GM19035 (cell line): ENCODE measurements at regions not wholly inside any gene's neighbourhood (a gene's known extent, or its start where the extent isn't known, plus 50 kb on each side); places are given as distances from the start of the nearest gene placed in this dataset.
"Not testable (repeated sequence)": the region's sequence is repeated elsewhere in the genome, so short reads cannot be mapped to it uniquely, and the experiment has no call there.

Source experiments
- ATAC-seq: cut with Tn5 transposase; IDR thresholded peaks from one replicate; pipeline ENCODE4 v1.9.1; 2021; ENCODE audit not compliant: unreplicated experiment

DNA sequence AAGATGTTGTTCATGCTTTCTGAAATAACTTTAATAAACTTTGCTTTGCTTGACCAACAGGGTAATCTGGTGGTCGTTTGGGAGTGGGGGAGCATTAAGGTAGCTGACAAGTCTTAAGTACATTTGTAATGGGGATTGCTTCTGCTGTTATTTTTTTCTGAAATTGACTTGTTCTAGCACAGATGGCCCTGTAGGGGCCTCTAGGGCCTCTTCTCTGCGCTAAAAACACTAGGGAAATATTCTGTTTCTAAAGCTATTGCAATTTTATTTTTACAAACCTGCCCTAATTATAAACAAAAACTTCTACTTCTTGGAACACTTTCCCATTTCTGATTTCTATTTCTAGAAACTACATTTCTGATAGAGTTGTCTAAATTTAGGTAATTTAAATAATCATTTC, 191.3 kb upstream of the KCNJ3 start:
- ATAC-seq: no peak

DNA sequence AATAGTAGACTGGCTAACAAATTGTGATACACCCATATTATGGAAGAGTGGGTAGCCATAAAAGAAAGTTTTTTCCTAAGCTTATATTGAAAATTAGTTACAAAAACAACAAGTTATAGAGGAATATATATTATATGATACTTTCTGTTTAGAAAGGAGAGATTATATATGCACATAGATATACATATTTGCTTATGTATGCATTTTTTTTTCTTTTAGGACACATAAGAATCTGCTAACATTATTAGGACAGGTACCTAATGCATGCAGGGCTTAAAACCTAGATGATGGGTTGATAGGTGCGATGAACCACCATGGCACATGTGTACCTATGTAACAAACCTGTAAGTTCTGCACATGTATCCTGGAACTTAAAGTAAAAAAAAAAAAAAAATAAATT, 179.6 kb upstream of the KCNJ3 start:
- ATAC-seq: no peak

DNA sequence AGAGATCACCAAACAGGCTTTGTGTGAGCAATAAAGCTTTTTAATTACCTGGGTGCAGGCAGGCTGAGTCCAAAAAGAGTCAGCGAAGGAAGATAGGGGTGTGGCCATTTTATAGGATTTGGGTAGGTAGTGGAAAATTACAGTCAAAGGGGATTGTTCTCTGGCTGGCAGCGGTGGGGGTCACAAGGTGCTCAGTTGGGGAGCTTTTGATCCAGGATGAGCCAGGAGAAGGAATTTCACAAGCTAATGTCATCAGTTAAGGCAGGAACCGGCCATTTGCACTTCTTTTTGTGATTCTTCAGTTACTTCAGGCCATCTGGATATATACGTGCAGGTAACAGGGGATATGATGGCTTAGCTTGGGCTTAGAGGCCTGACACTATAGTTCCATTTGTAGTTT, 177.5 kb upstream of the KCNJ3 start:
- ATAC-seq: not testable (repeated sequence)

DNA sequence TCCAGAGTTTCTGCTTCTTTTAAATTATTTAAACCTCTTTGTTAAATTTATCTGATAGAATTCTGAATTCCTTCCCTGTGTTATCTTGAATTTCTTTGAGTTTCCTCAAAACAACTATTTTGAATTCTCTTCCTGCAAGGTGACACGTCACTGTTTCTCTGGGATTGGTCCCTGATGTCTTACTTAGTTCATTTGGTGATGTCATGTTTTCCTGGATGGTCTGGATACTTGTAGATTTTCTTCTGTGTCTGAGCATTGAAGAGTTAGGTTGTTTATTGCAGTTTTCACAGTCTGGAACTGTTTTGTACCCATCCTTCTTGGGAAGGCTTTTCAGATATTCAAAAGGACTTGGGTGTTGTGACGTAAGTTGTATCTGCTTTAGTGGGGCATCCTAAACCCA, 172.3 kb upstream of the KCNJ3 start:
- ATAC-seq: no peak

DNA sequence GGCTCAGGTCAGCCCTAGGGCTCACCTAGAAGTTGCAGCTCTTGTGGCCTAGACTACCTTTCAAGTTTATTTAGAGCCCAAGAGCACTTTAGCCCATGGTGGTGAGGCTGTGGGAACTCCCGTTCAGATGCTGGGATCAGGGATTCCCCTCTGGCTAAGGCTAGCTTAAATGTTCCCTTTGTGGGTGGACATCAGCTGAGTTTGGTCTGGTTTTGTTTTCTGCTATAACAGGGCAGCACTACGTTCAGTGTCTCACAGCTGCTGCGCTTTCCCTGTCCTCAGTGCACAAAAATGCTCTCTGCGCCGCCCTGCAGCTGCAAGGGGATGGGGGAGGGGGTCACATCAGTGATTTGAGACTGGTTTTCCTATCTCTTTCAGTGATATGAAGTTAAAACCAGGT, 170.5 kb upstream of the KCNJ3 start:
- ATAC-seq: no peak

DNA sequence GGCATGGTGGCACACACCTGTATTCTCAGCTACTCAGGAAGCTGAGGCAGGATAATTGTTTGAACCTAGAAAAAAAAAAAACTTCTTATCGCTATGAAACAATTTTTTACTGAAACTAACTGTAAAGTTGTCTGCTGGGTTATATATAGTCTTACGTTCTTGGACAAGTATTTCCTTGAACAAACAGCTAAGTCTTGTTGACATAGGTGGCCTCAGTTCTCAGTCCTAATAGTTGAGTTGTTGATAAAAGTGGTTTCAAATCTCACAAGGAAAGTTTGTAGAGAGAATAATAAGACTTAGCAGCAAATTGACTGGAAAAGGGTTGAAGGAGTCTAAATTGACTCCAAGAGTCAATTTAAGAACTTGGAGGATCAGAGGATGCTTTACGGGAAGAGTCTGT, 166.5 kb upstream of the KCNJ3 start:
- ATAC-seq: no peak

DNA sequence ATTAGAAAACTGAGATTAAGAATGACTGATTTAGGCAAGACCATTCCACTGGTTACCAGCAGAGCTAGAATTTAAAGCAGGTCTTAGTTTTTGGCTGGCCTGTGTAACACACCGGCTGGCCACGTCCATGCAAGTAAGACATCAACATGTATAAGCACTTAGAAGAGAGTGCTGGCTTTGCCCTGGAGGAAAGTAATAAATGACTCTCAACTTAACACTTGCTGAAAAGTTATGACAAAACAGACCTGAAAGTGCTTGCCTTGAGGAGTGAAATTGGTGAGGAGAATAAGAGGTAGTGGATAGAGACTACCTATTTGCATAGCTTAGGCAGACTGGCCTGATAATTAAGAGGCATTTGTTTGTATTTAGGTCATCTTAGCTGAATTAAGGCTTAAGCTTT, 165.7 kb upstream of the KCNJ3 start:
- no peak for ATAC-seq

DNA sequence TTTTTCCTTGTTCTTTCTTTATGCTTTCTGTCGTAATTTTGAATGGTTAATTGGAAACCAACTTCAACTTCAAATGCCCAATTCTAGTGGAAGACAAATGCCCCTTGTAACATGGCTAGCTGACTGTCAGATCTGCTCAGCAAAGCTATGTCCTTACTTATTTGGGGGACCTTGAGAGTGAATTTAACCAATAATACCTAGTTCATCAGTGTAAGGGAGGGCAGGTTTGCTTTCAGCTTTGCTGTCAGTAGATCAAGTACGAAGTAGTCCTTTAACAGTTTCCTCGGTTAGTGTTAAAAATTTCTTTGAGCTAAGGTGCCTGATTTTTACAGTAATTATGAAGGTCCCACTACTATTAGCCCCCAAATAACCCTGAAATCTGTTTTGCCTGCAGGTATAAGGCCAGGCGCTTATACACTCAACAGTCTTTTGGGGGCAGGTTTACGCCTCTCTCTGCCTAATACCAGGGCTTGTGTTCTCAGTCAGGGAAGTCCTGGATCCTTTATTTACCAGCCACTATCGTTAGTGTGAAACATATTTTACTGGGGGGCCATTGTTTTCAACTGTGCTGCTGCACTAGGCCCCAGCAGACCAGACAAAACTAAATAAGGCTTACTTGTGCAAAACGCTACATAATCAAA, 165.1 kb upstream of the KCNJ3 start:
- no peak for ATAC-seq

DNA sequence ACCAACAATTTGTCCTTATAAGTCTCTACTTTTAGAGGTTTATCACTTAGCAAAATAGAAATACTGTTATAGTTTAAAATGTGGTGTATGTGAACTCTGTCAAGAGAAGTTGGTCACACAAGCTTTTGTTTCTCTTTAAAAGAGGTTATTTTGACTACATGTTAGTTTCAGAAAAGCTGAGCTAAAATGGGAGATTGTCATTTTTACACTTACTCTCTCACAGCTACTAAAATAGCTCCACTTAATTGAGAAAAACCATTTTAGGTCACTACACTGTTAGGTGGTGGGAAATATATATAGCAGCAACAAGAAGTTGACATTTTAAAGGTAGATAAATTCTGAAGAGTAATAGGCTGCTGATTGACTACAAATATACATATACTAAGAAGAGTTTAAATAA, 161.5 kb upstream of the KCNJ3 start:
- no peak for ATAC-seq

DNA sequence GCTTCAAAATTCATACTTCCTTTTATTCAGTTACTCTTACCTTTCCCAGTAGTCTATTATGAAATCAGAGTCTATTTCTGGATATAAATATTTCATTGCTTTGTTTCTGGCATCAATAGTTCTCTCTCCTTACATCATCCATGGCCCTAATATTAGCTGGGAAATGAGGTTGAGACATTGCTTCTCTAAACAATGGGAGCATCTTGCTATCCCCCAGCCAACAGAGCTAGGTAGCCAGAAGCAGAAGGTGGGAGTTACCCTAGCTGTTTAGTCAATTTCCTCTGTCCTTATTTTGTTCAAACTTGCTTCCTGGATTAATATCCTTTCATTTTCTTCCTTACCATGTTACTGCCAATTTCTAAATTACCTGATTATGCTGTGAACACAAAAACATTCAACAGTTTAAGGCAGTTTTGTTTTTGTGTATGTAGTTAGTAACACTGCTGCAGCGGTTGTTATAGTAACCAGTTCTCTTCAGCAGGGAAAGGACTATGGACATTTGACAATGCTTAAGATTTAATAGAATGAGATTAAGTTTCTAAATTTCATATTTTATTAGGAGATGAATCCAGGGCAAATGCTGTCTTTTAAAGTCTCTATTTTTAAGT, 160.5 kb upstream of the KCNJ3 start:
- ATAC-seq: no peak

DNA sequence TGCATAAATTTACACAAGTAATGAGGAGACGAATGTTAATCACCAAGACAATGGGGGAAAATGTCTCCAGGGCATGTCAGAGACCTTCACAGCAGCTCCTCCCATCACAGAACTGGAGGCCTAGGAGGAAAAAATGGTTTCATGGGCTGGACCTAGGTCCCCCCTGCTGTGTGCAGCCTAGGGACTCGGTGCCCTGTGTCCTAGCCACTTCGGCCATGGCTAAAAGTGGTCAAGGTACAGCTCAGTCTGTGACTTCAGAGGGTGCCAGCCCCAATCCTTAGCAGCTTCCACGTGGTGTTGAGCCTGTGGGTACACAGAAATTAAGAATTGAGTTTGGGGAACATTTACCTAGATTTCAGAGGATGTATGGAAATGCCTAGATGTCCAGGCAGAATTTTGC, 152.2 kb upstream of the KCNJ3 start:
- ATAC-seq: no peak

DNA sequence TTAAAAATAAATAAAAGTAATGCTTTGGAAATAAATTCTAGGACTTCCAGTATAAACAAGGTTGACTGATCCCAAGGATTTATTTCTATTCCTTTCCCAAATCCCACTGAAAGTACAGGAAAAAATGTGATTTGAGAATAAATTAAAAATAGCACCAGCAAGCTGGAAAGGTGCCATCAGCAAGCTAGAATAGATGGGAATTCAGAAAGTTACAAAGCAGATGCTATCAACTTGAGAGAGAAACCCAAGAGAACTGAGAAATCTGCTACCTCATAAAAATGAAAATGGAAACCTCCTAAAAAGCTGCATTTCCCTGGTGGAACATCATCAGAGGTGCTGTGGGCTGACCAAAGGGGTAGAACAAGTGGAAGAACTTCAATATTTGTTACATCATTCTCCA, 148.6 kb upstream of the KCNJ3 start:
- ATAC-seq: no peak

DNA sequence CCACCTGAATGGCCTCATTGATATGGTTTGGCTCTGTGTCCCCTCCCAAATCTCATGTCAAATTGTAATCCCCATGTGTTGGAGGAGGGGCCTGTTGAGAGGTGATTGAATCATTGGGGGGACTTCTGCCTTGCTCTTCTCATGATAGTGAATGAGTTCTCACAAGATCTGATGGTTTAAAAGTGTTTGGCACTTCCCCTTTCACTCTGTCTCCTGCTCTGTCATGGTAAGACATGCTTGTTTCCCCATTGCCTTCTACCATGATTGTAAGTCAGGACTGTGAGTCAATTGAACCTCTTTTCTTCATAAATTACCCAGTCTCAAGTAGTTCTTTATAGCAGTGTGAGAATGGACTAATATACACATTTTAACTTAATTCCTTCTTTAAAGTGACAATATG, 146.8 kb upstream of the KCNJ3 start:
- no peak for ATAC-seq

DNA sequence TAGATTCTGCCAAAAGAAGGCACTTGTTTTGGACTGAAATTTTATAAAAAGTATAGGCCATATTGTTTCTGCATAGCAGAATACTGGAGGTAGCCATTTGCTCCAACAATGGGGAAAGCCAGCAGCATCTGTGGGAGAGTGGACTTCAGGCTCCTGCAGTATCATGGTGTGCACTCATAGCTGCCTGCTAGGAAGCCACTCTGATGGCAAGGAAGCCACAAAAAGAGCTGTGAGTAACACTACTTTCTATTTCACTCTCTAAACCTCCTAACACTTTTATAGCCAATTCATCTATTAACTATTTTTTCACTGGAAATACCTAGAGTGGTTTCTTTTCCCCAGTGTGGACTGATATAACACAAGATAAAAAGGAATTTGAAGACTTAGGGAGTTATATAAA, 144.4 kb upstream of the KCNJ3 start:
- ATAC-seq: no peak

DNA sequence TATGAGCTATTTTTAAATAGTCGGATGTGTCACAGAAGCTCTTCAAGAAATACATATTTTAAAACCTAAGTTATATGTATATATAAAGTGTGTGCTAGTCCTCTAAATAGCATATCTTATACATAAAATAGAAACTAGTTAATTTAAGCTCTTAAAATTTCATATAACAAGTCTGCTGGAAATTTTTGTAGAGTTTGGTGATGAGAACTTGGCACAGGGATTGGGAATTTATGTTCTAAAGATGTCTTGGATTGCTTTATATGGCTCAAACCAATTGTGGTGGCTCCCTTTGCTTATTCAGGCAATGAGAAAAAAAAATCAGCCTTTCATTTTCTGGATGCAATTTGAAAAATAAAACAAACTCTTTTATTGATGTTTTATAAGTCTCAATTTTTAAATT, 142.8 kb upstream of the KCNJ3 start:
- ATAC-seq: no peak

DNA sequence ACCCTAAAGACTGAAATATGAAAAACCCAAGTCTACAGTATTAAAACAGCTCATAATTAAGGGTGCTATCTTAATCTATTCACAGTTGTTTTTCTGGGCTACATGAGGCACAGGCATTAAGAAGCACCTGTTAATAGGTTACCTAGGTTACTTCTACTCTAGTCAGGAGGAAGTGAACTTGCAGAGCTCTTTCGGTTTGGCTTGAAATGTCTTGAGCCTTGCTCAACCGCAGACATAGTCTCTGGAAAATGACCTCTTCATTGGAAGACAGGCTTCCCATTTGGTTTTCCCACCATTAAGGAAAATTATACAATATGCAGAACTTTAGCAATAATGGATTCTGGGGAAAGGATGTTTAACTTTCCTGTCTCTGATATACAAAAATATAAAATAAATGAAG, 142.3 kb upstream of the KCNJ3 start:
- no peak for ATAC-seq

DNA sequence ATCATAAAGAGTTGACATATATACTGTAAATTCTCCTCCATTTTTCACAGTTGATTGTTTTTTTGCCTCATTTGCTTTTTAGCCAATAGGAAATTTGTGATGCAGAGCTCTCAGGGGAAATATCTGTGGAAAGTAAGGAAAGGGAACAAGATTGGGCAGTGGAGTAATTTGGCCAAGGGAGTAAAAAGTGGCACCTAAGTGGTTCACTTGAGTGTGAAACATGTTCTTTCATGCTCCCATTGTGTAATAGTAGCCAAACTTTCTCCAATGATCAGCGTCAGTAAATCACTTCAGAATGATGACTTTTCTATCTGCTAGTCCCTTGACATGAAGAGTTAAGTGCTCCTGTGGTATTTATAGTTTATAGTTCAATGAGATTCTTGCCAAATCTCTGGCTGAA, 141.9 kb upstream of the KCNJ3 start:
- ATAC-seq: no peak

DNA sequence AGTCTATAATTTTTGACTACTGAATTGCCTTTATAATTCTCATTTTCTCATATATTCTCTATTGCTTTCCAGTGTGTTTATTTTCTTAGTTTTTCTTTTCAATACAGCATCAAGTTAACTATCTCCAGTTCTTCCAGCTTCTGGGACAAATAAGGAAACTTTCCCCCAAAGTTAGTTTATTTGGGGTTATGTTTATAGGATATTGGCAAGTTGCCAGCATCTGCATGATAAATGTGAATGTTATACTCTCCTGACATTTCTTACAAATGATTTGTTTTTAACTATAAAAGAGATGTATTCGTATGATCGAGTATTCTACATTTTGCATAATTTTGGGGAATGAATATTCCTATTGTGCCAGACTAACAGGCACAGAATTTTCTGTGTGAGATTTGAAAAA, 140.6 kb upstream of the KCNJ3 start:
- no peak for ATAC-seq

DNA sequence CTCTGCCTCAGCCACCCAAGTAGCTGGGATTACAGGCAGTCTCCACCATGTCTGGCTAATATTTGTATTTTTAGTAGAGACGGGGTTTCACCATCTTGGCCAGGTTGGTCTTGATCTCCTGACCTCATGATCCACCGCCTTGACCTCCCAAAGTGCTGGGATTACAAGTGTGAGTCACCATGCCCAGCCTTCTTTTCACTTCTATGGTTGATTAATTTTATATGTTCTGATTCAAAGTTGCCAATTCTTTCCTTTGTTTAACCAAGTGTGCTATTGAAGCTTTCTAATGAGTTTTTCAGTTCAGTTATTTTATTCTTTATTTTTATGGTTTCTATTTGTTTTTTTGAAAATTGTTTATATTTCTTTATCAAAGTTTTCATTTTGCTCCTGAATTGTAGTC, 133.1 kb upstream of the KCNJ3 start:
- ATAC-seq: no peak

DNA sequence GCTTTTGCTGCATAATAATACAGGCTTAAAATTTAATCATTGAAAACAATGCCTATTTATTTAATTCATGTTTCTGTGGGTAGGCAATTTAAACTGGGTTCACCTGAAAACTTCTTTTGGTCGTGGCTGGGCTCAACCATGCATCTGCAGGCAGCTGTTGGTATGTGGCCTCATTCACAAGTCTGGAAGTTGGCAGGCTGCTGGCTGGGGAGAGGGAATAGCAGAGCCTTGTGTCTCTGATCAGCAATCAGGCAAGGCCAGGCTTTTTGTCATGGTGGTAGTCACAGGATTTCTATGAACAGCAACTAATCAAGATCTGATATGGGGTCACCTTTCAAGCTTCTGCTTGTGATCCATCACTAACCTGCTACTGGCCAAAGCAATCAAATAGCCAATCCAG, 130.1 kb upstream of the KCNJ3 start:
- ATAC-seq: no peak

DNA sequence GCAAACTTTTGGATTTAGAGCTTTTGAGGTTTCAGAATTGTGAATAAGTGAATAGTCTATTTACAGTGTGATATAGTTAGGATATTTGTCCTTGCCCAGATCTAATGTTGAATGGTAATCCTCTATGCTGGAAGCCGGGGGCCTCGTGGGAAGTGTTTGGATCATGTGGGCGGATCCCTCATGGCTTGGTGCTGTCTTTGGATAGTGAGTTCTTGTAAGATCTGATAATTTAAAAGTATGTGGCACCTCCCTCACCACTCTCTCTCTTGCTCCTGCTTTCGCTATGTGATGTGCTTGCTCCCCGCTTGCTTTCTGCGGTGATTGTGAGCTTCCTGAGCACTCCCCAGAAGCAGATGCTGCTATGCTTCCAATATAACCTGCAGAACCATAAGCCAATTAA, 128.0 kb upstream of the KCNJ3 start:
- ATAC-seq: no peak

DNA sequence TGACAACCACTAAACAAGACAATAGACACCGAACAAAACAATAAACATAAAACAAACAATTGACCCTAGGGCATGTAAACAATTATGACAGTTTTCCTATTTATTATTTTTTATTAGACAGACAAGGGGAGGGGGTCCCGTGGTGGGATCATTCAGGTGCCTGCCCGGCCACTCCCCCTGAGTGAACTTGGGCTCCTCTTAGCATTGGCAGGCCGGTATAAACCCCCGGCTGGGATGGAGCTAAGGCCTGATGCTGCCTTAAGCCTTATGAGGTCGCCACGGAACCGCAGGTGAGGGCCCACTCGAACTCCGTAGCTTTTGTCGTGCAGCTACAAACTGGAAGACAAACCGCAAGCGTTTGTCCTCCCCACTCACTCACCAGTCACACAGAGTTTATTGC, 121.8 kb upstream of the KCNJ3 start:
- not testable (repeated sequence) for ATAC-seq

DNA sequence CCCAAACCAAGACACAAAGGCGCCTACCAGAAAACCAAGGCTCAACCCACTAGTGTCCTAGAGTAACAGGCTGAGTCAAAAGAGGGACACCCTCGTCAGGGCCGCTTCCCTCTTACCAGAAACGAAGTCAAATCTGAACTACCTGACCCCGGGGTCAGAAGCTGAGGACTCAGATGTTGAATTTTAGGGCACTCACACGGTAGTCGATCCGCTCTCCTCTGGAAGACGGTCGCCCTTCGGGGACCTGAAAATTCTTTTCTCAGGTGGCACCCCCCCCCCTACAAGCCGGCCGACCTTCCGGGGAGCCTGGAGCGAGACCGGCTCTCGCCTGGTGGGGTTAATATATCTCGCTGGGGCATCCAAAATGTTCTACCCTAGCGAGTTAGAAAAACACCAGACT, 121.1 kb upstream of the KCNJ3 start:
- no peak for ATAC-seq
